ENCODE measurements at regions not wholly inside any gene's neighbourhood (a gene's known extent, or its start where the extent isn't known, plus 50 kb on each side); places are given as distances from the start of the nearest gene placed in this dataset.

DNA sequence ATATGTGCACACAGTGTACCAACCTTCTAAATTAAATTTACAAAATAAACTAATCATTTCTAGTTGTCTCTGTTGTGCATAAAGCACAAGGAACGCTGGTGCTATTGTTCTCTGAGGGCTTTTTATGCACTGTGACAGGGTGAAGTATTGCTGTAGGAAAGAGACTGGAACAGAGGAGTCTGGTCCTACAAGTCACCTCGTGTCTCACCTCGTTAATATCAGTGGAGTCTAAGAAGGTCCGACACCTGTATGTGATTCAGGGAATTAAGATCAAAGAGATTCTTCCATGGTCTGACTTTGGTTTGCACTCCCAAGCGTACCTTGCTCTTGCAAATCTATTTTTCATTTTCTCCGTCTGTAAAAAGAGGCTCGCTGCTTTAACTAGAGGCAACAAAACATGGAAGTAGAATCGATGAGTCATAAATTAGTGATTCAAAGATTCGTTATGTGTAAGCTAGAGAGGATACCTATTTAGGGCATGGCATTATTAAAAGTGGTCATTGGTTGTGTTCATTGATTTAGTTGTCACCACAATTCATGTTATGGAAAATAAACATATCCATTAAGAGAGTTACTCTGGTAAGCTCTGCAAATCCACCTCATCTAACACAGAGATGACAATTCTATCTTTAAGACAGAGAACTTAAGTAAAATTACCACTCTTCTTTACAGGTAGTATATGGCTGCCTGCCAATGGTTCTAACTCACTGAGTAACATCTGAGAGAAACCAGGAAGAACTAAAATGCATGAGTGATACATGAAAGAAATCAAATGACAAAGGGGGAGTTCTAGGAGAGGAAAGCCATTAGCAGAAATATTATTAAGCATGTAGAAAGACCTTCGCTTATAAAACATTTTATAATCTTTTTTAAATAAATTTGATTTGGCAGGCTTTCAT is 219.4 kb upstream of the GBE1 start:
- no peaks in the 10 kb centered on the region for H3K9me3 Mint-ChIP-seq
- no peak overlapping the region for H3K27ac Mint-ChIP-seq
- DNase-seq = no peak
- H3K4me3 Mint-ChIP-seq = no peak overlapping the region
- intact Hi-C loops (cut with micrococcal nuclease) = no loop called here
- H3K27me3 Mint-ChIP-seq = no peaks in the 10 kb centered on the region
- no peaks in the 10 kb centered on the region for H3K4me1 Mint-ChIP-seq
- no peaks in the 10 kb centered on the region for H3K36me3 Mint-ChIP-seq (ENCODE audit: low read depth)

DNA sequence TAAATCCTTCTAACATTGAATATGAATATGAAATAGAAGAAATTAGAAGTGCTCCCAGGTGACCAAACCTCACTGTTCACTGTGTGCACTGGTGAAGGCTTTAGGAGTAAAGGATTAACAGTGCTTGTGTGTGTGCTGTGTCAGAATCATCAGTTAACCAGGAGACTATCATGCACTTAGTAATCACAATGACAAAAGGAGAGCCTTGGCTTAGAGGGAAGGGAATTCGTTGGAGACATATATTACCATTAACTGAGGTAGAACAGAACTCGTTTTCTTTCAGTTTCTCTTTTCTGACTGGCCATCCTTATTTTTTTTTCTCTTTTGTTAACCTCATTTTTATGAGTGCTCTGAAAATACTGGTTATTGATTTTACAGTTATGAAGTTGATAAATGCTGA is 213.3 kb upstream of the GBE1 start:
- no peak for DNase-seq
- Mint-ChIP-seq H3K4me1 (no peaks in the 10 kb centered on the region), H3K27ac (no peak overlapping the region), H3K36me3 (ENCODE audit: low read depth) (no peaks in the 10 kb centered on the region), H3K4me3 (no peak overlapping the region), H3K9me3 (no peaks in the 10 kb centered on the region), H3K27me3 (no peaks in the 10 kb centered on the region)
- intact Hi-C loops (cut with micrococcal nuclease) = no loop called here

DNA sequence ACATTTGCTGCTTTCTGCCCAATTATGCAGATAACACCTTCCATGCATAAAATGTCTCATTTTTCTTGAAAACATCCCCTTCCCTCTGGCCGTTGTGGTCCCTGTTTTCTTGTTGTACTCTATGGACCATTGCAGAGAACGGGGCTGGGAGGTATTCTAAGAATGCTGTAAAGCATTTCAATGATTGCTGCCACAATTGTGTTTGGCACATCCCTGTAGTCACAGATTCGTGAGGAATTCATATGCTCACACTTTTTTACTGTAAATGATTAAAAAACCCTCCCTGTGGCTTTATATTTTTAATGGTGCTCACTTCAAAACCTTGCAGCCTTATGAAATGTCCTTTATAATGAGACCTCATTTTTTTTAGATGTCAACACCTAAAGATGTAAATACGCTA is 207.2 kb upstream of the GBE1 start:
- Mint-ChIP-seq H3K27ac (no peak overlapping the region), H3K4me3 (no peak overlapping the region), H3K36me3 (ENCODE audit: low read depth) (no peaks in the 10 kb centered on the region), H3K27me3 (no peaks in the 10 kb centered on the region), H3K9me3 (no peaks in the 10 kb centered on the region), H3K4me1 (no peaks in the 10 kb centered on the region)
- intact Hi-C loops (cut with micrococcal nuclease) = no loop called here
- no peak for DNase-seq

DNA sequence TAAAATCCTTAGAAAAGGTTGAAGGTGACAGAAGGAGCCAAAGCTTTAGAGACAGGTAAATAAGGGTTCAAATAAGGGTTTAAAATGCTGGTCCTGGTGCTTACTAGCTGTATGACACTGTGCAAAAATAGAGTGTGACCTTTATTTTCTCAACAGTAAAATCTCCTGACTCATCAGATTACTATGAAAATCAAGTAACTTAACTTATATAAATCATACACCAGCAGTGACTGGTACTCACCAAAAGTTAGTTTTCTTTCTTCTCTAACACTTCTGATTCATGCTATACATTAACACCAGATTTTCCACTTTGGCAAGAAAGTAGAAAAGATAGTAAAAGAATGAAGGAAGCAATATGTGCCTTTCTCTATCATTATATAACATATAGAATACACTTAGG is 205.9 kb upstream of the GBE1 start:
- intact Hi-C loops (cut with micrococcal nuclease) = no loop called here
- DNase-seq = no peak
- Mint-ChIP-seq H3K4me3 (no peak overlapping the region), H3K27me3 (no peaks in the 10 kb centered on the region), H3K9me3 (no peaks in the 10 kb centered on the region), H3K4me1 (no peaks in the 10 kb centered on the region), H3K36me3 (ENCODE audit: low read depth) (no peaks in the 10 kb centered on the region), H3K27ac (no peak overlapping the region)

DNA sequence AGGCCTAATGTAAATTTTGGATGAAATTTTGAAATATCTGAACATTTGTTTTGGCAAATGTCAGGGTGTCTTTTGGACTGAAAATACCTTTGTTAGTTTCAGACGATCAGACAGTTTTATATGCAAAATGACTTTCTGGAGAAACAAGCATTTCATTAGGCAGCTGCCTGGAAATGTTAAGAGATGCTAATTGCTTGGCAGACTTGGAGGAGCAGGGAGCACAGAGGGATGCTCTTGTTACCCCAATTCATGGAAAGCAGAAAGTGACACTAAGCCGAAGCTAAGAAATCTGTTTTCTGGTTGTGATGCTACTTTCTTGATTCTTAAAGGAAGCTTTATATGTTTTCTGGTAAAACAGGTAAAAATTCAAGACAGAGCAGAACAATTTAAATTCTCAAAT is 204.3 kb upstream of the GBE1 start:
- Mint-ChIP-seq H3K36me3 (ENCODE audit: low read depth) (no peaks in the 10 kb centered on the region), H3K4me1 (no peaks in the 10 kb centered on the region), H3K27ac (no peak overlapping the region), H3K9me3 (no peaks in the 10 kb centered on the region), H3K27me3 (no peaks in the 10 kb centered on the region), H3K4me3 (no peak overlapping the region)
- intact Hi-C loops (cut with micrococcal nuclease) = no loop called here
- no peak for DNase-seq

DNA sequence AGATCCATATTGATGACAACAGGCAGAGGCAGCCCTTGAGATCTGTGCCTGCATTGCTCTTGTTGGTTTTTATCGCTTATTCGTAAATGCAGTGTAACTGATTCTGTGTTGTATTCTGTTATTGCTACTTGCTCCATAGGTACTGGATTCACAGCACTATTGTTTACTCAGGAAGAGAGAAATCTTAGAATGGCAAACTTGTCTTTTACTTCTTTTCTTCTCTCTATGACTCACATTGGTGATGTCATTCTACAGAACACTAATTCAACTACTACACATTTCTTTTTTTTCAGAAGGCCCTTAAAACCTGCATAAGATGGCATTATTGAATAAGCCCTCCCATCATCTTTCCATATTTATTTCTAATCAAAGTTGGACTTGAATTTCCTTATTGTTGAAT is 201.0 kb upstream of the GBE1 start:
- Mint-ChIP-seq H3K9me3 (no peaks in the 10 kb centered on the region), H3K27me3 (no peaks in the 10 kb centered on the region), H3K36me3 (ENCODE audit: low read depth) (no peaks in the 10 kb centered on the region), H3K27ac (no peak overlapping the region), H3K4me3 (no peak overlapping the region), H3K4me1 (no peaks in the 10 kb centered on the region)
- intact Hi-C loops (cut with micrococcal nuclease) = no loop called here
- DNase-seq = no peak

DNA sequence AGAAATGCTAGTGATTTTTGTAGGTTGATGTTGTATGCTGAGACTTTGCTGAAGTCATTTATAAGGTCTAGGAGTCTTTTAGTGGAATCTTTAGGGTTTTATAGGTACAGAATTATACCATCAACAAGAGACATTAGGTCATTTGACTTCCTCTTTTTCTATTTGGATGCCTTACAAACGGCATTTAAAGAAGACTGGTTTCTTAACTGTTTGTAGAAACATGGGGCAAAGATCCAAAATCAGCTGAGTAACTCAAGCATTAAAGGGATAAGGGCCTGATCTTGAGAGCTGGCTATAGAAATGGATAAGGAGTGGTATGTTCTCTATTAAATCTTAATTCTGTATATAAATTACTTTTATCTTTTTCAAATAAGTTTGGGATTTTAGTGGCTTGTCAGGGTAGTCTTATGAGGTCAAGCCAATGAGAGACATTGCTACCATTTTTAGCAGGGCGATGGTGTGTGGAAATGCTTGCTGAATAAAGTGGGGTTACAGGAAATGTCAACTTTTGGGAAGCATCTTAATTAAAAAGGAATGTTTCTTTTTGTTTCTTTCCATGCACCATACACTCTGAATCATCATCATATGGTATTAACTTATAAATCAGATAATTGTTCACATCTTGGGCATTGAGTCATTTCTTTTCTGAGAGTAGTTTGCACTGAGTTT is 197.7 kb upstream of the GBE1 start:
- intact Hi-C loops (cut with micrococcal nuclease) = no loop called here
- no peak for DNase-seq
- Mint-ChIP-seq H3K27ac (no peak overlapping the region), H3K27me3 (no peaks in the 10 kb centered on the region), H3K36me3 (ENCODE audit: low read depth) (no peaks in the 10 kb centered on the region), H3K4me1 (no peaks in the 10 kb centered on the region), H3K4me3 (no peak overlapping the region), H3K9me3 (no peaks in the 10 kb centered on the region)

DNA sequence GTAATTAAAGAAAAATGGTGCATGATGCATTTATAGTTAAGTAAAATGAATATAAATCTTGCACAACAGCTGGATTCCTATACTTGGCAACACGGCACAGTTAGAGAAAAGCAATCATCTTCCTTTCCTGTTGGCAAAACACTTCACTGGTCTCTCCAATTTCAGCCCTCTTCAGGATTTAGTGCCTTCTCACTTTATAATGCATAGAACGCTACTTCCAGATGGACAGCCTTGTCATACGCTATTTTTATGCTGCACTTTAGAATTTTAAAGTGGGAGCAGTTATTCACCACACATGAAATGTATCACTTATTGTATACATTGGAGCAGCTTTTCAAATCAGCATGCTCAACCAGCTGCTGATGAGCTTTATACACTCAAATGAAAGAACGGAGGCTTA is 194.4 kb upstream of the GBE1 start:
- Mint-ChIP-seq H3K27ac (no peak overlapping the region), H3K36me3 (ENCODE audit: low read depth) (no peaks in the 10 kb centered on the region), H3K9me3 (no peaks in the 10 kb centered on the region), H3K4me3 (no peak overlapping the region), H3K27me3 (no peaks in the 10 kb centered on the region), H3K4me1 (no peaks in the 10 kb centered on the region)
- intact Hi-C loops (cut with micrococcal nuclease) = no loop called here
- DNase-seq = no peak

DNA sequence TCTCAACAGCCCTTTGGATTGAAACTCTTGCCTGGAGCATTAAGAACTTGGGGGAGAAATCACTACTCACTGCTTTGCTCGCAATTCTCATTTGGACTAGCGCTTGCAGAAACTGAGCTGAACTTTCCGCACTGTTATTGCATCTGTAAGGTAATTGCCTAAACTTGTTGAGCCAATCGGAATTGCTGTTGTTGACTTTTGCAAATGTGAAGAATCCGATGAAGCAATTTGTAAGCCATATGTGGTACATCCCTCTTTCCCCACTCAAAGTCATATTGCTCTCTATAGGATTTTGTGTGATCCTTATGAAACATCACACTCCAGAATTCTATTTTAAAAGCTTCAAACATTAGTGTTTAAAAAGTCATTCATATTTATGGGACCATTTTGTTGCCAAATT is 191.7 kb upstream of the GBE1 start:
- Mint-ChIP-seq H3K36me3 (ENCODE audit: low read depth) (no peaks in the 10 kb centered on the region), H3K27ac (no peak overlapping the region), H3K27me3 (no peaks in the 10 kb centered on the region), H3K4me1 (no peaks in the 10 kb centered on the region), H3K4me3 (no peak overlapping the region), H3K9me3 (no peaks in the 10 kb centered on the region)
- DNase-seq = no peak
- intact Hi-C loops (cut with micrococcal nuclease) = no loop called here

DNA sequence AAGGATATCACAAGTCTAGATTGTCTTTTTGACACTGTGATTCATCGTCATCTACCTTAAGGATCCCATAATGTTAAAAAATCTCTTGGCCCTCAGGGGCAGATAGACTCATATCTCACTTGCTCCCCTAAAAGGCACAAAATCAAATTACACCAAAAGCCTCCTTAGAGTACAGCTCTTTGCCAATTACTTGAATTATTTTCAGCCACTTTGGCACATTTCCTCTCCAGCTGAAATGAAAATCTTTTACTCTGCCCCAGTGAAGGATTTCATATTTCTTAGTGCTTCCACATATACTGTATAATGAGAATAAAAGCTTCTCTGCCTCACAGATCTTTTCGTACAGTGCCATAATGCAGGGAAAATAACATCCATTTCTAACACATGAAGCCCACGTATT is 190.7 kb upstream of the GBE1 start:
- intact Hi-C loops (cut with micrococcal nuclease) = no loop called here
- no peak for DNase-seq
- Mint-ChIP-seq H3K9me3 (no peaks in the 10 kb centered on the region), H3K4me1 (no peaks in the 10 kb centered on the region), H3K27ac (no peak overlapping the region), H3K27me3 (no peaks in the 10 kb centered on the region), H3K4me3 (no peak overlapping the region), H3K36me3 (ENCODE audit: low read depth) (no peaks in the 10 kb centered on the region)

DNA sequence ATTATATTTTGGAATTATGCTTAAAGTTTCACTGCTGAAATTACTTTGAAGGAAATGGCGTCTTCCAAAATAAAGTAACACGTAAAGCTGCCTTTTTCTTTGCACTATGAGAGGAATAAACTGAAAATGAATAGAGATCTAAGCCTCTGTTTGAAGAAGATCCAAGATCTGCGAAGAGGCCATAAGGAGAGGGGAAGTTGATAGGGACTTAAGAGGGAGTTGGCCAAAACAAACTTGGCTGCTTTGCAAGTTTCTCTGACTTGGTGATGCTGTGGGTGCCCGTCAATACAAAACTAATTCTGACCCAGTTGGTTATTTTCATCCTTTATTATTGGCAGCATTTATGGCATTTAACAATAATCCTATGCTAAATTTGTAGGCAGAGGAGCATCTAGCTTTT is 190.2 kb upstream of the GBE1 start:
- no peaks in the 10 kb centered on the region for H3K27me3 Mint-ChIP-seq
- no peaks in the 10 kb centered on the region for H3K4me1 Mint-ChIP-seq
- intact Hi-C loops (cut with micrococcal nuclease) = no loop called here
- no peak overlapping the region for H3K4me3 Mint-ChIP-seq
- H3K27ac Mint-ChIP-seq = no peak overlapping the region
- H3K36me3 Mint-ChIP-seq (ENCODE audit: low read depth) = no peaks in the 10 kb centered on the region
- no peak for DNase-seq
- no peaks in the 10 kb centered on the region for H3K9me3 Mint-ChIP-seq

DNA sequence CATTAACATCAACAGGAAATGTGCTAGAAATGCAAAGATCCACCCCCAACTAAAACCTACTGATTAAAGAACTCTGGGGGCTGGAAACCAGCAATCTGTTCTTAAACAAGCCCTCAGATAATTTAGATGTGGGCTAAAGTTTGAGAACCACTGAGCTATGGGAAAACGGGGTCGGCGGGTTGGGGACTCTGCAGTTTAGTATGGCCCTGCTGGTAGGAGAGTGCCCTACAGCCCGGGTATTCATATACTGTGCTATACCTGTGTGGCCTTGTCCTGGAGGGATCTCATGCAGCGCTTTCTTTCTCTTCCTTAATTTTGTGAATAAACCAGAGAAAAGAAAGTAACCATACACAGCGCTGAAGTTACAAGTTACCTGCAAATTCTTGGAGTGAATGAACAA is 189.7 kb upstream of the GBE1 start:
- Mint-ChIP-seq H3K27ac (no peak overlapping the region), H3K36me3 (ENCODE audit: low read depth) (no peaks in the 10 kb centered on the region), H3K27me3 (no peaks in the 10 kb centered on the region), H3K4me1 (no peaks in the 10 kb centered on the region), H3K4me3 (no peak overlapping the region), H3K9me3 (no peaks in the 10 kb centered on the region)
- DNase-seq = no peak
- intact Hi-C loops (cut with micrococcal nuclease) = no loop called here

DNA sequence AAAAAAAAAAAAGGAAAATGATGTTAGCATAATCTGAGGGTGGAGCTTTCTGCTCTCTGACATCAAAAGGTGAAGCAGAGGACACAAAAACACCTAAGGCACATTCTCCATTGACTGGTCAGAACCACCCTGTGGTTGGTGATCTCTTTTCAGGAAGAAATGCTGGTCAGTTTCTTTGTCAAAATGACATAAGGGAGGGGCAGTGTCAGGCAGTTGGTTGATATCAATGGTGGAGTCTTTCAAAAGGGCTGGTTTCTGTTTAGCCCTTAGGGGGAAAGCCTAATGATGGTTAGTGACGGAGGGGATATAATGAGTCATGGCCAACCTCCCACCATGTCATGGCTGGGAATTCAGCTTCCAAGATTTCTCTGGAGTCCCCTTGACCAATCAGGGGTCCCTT is 185.9 kb upstream of the GBE1 start:
- Mint-ChIP-seq H3K36me3 (ENCODE audit: low read depth) (no peaks in the 10 kb centered on the region), H3K9me3 (no peaks in the 10 kb centered on the region), H3K27ac (no peak overlapping the region), H3K27me3 (no peaks in the 10 kb centered on the region), H3K4me1 (no peaks in the 10 kb centered on the region), H3K4me3 (no peak overlapping the region)
- DNase-seq = no peak
- intact Hi-C loops (cut with micrococcal nuclease) = no loop called here

DNA sequence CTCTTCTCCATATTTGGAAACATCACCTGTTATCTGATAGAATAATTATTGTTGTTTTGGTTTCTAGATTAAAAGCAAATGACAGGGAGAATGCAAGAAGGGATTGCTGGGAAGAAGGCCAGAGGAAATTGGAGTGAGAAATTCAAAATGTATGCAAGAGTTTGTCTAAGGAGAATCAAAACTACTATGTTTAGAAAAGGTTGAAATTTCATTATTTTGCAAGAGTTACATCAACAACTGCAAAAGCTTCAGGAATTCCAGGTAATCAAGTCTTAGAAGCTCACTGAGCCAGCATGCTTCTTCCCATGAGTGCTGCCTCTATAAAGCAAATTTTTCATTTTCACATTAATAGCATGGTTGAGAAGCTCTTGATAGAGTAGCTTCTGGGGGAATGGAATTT is 177.2 kb upstream of the GBE1 start:
- Mint-ChIP-seq H3K27ac (no peak overlapping the region), H3K9me3 (no peaks in the 10 kb centered on the region), H3K4me3 (no peak overlapping the region), H3K27me3 (no peaks in the 10 kb centered on the region), H3K36me3 (ENCODE audit: low read depth) (no peaks in the 10 kb centered on the region), H3K4me1 (no peaks in the 10 kb centered on the region)
- DNase-seq = no peak
- intact Hi-C loops (cut with micrococcal nuclease) = no loop called here

DNA sequence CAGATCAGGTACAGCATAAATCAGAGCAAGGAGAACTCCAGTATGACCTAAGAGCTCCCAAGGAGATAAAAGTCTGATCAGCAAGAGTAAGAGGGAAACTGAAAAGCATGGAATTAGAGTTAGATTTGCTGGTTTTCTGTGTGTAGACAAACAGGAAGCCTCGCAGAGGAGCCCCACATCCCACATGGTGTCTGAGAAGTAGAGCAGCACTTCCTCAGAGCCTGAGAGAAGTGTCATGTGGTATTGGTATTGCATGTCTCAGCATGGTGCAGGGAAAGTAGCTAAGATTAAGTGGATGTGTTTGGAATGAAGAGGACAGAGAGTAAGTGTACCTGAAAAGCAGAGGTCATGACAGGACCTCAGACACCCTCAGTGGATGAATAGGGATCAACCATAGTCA is 175.4 kb upstream of the GBE1 start:
- no peak for DNase-seq
- no peaks in the 10 kb centered on the region for H3K4me1 Mint-ChIP-seq
- no peak overlapping the region for H3K27ac Mint-ChIP-seq
- H3K36me3 Mint-ChIP-seq (ENCODE audit: low read depth) = no peaks in the 10 kb centered on the region
- no peaks in the 10 kb centered on the region for H3K9me3 Mint-ChIP-seq
- intact Hi-C loops (cut with micrococcal nuclease) = no loop called here
- no peaks in the 10 kb centered on the region for H3K27me3 Mint-ChIP-seq
- no peak overlapping the region for H3K4me3 Mint-ChIP-seq
